Sigmoid colon (tissue), 4 donors: ENCODE measurements at regions not wholly inside any gene's neighbourhood (a gene's known extent, or its start where the extent isn't known, plus 50 kb on each side); places are given as distances from the start of the nearest gene placed in this dataset.

Experiments used
- EP300 ChIP-seq, 4 donors: sonication (generic); formaldehyde crosslinking; IDR thresholded peaks; one replicate each; pipeline ENCODE4 v1.6.1; 2017; ENCODE audit warnings: antibody characterized with exemption in 4 of 4
- TF ChIP-seq, protein P1 (sequence below), 4 experiments: fragments of 450-650 bp in 3 of 4; fragments of 200-600 bp in 1 of 4; IDR thresholded peaks; one replicate each; pipeline ENCODE4 v1.5.1; 2016 to 2019; ENCODE audit warnings: antibody characterized with exemption in 4 of 4, mild to moderate bottlenecking in 3 of 4, moderate library complexity in 2 of 4

DNA sequence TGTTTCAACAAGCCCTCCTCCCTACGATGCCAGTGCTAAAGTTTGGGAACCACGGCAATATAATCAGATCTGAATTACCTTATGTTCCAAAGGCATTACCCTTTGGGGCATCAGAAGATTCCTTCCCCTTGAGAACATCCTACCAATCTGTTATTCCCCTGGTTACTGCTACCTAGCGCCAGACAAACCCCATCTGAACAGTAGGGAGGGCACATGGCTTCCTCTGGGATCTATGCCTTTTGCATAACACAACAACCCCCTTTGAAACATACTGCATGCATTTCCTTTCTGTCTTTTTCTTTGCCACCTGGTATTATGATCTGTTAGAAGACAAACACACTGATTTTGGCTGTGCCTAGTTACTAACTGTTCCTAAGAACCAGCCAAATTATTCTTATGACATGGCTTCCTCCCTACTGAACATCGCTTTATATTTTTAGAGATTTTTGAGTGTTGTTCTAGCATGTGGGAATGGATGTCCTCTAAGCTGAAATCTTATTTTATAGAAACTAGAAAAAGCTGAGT lies 103.9 kb upstream of the DAPK1 start:
- TF ChIP-seq, protein P1, sequence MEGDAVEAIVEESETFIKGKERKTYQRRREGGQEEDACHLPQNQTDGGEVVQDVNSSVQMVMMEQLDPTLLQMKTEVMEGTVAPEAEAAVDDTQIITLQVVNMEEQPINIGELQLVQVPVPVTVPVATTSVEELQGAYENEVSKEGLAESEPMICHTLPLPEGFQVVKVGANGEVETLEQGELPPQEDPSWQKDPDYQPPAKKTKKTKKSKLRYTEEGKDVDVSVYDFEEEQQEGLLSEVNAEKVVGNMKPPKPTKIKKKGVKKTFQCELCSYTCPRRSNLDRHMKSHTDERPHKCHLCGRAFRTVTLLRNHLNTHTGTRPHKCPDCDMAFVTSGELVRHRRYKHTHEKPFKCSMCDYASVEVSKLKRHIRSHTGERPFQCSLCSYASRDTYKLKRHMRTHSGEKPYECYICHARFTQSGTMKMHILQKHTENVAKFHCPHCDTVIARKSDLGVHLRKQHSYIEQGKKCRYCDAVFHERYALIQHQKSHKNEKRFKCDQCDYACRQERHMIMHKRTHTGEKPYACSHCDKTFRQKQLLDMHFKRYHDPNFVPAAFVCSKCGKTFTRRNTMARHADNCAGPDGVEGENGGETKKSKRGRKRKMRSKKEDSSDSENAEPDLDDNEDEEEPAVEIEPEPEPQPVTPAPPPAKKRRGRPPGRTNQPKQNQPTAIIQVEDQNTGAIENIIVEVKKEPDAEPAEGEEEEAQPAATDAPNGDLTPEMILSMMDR (IDR thresholded peaks at IDR 0.05) = no peak
- TF ChIP-seq EP300 (IDR thresholded peaks at IDR 0.05) = no peak
